Fibroblast of peridontal ligament (primary cell): ENCODE measurements at regions not wholly inside any gene's neighbourhood (a gene's known extent, or its start where the extent isn't known, plus 50 kb on each side); places are given as distances from the start of the nearest gene placed in this dataset.

Experiments
- DNase-seq: peaks from one replicate; pipeline ENCODE4 v3.0.0-alpha.2; 2010; ENCODE audit errors: extremely low read depth

DNA sequence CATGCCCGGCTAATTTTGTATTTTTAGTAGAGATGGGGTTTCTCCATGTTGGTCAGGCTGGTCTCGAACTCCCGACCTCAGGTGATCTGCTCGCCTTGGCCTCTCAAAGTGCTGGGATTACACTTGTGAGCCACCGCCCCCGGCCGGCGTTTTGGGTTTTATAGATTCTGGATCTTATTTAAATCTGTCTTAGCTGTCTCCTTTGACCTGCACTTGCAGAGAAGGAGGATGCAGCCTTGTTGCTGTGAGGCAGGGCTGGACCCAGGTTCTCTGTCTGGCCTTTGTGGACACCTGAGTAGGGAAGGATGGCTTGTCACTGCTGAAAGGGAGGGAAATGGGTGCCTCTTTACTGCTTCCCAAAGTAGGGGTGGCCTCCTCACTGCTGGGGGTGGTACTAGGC, 83.0 kb upstream of the HS6ST1 start:
- DNase-seq, result no peak

DNA sequence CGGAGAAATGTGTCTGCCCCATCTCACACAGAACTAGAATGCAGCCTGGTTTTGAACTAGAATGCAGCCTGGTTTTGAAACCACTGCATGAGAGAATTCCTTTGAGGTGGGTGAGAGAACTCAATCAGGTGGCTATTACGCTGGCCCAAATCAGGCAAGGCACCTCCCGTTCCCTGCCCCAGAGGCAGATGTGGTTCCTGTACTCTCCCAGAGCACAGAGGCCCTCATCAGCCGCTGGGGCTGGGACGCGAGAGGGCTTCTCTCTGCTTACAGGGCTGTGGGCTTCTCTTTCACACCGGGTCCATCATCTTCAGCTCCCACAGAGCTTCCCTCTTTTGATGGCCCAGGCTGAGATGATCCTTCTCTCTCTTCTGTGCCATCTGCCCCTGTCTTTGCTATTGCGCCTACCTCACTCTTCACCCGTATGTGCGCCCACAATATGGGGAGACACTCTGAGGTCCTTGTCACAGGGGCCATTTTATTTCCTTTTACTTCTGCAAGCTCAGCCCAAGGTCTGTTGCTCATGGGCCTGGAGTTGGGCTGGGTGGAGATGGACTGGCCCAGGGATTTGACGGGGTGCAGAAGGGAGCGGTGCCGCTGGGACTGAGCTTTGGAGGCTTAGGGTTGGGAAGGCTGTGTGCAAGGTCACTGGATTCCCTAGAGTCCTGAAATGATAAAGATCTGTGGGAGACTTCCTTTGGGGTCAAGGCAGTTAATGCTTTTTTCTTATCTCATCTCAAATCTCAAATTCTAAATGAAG, 84.4 kb upstream of the HS6ST1 start:
- no peak for DNase-seq

DNA sequence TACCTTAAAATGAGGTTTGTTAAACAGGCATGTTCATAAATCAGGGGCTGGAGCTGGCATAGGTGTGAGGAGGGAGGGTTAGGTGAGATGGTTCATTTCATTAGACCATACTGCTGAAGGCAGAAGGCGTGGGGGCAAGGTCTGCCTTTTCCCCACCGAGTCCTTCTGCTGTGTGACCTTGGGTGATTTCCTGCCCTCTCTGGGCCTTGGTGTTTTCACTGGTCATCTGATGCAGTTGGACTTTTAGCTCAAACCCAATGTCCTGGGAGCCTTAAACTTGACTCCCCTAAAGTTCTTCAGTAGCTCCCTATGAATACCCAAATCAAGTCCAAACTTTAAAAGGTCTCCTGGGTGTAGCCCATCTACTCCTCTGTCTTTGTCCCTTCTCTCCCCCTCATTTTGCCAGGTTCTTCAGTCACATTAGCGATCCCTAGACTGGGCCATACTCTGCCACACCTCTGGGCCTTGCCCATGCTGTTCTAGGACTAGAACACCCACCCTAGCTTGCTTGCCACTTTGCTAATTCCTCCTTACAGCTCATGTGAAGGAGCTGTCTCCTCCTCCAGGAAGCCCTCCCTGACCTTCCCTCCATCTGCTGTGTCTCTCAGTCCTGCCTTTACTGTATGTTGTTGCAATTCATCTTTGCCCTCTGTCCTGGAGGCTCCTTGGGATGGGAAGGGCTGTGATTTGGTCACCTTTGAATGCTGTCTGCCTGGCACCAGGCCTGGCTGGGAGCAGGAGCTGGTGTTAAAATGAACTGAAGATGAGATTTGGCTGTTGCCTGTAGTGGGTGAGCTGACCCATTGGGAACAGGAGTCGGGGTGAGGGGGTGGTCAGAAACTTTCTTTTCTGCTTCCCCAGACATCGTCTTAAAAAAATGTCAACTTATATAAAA, 85.4 kb upstream of the HS6ST1 start:
- no peak for DNase-seq

GRCh38 chr2:128404709-128405466, 86.2 kb upstream of the HS6ST1 start:
- no peak for DNase-seq

DNA sequence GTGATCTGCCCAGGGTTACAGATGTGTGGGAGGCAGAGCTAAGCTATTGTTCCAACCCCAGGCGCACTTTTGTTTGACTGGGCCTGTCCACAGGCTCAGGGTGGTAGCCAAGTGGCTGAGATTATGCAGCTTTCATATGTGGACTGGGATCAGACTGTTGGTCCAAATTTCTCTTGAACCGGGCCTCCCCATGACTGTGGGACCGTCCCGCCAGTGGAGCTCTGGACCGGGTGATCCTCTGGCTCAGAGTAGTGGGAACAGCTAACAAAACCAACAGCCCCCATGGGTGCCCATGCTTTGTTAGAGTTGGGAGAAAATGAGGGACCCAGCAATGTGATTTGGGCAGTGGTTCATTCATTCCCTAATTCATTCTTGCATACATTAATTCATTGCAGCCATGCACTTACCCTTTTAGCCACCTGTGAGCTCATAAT, 86.8 kb upstream of the HS6ST1 start:
- no peak for DNase-seq

GRCh38 chr2:128405981-128406613, 87.4 kb upstream of the HS6ST1 start:
- no peak for DNase-seq

GRCh38 chr2:128406736-128407554, 88.3 kb upstream of the HS6ST1 start:
- no peak for DNase-seq

- peak; percentile 82 for DNase-seq
Measured at GRCh38 chr2:128408349-128409305, 90.0 kb upstream of the HS6ST1 start.

GRCh38 chr2:128409326-128410034, 90.8 kb upstream of the HS6ST1 start:
- no peak for DNase-seq

GRCh38 chr2:128410035-128410757, 91.5 kb upstream of the HS6ST1 start:
- no peak for DNase-seq

- no peak for DNase-seq
Measured at GRCh38 chr2:128410758-128411215, 92.1 kb upstream of the HS6ST1 start.

- DNase-seq, result no peak
Measured at GRCh38 chr2:128411431-128411830, 92.8 kb upstream of the HS6ST1 start.

GRCh38 chr2:128412181-128412871, 93.7 kb upstream of the HS6ST1 start:
- DNase-seq, result no peak

GRCh38 chr2:128413014-128413717, 94.5 kb upstream of the HS6ST1 start:
- no peak for DNase-seq

DNA sequence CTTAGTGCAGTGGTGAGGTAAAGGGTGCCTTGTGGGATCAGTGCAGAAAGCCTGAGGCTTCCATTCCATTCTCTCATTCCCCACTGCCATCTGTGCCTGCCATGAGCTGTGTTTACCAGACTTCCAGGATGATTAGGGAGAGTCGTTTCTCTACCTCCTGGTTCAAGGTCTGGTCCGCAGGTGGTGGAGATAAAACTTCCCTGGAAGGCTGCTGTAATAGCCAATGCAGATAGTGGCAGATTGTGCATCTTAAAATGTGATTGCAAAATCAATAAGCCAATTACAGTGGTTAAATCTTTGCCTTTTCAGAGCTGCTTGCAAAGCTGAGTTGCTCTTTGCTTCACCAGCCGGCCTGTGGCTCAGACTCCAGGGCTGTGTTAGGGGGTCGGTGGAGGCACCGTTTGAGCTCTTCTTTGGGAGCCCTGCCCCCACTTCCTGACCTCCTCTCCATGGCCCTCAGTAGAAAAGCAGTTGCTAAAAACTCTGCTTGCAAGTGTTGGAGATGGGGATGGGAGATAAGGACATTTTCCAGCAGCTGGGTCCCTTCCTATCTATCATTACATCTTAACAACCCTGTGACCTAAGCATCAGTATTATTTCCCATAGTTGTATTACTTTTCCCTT, 95.2 kb upstream of the HS6ST1 start:
- DNase-seq, result no peak

- DNase-seq, result no peak
Measured at GRCh38 chr2:128414351-128414750, 95.7 kb upstream of the HS6ST1 start.
